ENCODE measurements at regions not wholly inside any gene's neighbourhood (a gene's known extent, or its start where the extent isn't known, plus 50 kb on each side); places are given as distances from the start of the nearest gene placed in this dataset.
"Not testable (repeated sequence)": the region's sequence is repeated elsewhere in the genome, so short reads cannot be mapped to it uniquely, and the experiment has no call there.

DNA sequence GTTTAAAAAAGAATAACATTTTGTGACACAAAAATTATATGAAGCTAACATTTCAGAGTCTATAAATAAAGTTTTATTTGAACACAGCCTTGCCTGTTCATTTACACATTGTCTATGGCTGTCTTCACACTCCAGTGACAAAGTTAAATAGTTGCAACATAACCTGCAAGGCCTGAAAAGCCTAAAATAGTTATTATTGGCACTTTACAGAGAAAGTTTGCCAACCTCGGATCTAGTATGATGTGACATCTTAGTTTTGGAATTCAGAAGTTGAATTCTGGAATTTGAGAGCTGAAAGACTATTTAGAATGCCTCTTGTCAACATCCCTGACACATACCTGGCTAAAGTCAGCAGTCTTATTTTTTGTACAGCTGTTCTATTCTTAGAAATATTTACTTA lies 68.3 kb downstream of the DYRK2 start:
- no peak for DNase-seq

DNA sequence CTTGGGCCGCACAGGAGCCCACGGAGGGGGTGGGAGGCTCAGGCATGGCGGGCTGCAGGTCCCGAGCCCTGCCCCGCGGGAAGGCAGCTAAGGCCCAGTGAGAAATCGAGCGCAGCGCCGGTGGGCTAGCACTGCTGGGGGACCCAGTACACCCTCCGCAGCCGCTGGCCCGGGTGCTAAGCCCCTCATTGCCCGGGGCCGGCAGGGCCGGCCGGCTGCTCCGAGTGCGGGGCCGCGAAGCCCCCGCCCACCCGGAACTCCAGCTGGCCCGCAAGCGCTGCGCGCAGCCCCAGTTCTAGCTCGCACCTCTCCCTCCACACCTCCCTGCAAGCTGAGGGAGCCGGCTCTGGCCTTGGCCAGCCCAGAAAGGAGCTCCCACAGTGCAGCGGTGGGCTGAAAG lies 70.8 kb downstream of the DYRK2 start:
- DNase-seq, result not testable (repeated sequence)

DNA sequence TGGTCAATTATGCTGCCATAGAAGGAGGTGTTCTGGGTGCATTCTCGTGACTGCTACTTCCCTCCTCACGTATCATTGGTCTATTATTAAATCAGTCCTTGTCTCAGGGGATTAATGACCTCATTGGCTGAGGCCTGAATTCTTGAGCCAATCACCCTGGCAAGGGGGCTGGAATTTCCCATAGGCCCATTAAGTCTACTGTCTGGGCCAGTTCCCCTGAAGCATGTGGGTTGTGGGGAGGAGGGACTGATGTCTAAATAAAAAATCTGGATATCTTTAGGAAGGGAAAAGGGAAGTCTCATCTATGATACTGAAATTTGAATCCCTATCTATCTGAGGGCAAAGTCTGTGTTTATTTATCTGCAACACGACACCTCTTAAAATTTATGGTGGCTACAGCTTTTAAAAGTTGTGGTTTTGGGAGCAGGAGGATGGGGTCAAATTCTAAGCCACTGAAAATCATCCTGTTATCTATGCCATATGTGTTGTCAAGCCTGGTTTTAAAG lies 71.9 kb downstream of the DYRK2 start:
- DNase-seq, result no peak

DNA sequence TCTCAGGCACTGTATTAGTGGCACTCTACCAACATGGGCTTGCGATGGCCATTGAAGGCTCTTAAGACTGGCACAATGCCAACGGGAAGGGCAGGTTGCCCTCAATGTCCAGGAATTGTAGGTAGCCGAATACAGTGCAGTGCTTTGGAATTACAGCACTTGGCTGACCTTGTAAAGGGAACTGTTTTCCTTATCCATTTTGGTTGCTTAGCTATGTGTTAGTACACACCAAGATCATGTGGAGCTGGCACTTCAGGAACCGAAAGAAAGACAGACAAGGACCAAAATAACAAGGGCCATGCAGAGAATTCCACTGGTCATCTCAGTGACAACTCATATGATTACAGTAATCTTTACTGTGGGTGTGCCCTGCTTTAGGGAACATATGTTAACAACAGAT lies 72.7 kb downstream of the DYRK2 start:
- no peak for DNase-seq

DNA sequence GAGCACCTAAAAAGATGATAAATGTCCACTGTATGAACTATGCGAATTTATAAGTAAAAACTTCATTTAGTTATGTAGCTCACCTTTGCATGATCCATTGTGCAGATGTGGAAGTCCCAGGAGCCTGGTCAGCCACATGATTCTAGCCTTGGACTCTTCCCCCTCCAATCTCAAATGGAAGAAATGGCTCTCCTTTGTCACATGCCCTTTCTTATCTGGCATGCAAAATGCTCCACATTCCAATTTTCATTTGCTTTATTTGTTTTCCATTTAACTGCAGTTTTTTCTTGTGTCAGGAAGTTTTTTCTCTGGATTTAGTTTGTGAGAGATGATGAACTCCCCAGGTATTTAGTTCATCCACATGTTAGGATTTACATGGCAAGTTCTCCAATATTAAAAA lies 73.8 kb downstream of the DYRK2 start:
- DNase-seq, result no peak

- no peak for DNase-seq
Measured at GRCh38 chr12:67726868-67727267, 78.3 kb downstream of the DYRK2 start.

DNA sequence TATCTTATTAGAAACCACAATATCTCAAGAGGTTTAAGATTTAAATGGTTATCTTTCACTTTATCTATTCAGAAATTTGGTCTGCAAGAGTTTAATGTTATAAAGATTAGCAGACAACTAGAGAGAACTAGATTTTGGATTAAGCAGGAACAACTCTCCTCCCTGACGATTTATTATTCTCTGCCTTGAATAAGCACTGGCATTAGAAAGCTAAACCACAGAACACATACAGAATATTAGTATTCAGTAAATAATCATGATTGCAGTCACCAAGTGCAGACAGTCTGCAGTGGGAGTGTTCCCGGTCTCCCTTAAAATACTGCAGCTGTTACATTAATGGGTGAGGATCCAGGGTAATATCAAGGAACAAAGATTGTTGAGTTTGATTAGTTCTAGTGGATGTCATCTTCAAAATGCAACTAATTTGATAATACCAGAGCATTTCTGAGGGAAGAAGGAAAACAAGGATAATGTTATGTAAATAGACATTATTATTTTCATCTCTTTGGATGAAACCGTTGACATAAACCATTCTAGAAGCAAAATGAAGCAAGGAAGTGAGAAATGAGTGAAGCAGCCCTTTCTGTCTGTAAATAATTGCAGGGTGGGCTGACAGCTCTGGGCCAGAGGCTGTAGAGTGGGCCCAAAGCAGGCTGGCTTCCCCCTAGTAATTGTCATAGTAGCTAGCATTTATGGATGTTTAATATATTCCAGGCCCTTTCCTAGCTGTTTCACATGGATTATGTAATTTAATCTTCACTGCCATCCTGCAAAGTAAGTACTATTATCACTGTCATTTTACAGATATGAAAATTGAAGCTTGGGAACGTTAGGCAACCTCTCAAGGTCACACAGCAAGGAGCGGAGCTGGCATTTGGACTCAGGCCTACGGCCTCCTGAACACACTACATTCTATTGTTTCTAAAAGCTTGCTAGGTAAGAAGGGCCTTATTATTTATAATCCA lies 79.4 kb downstream of the DYRK2 start:
- no peak for DNase-seq

GRCh38 chr12:67732857-67733256 lies 84.3 kb downstream of the DYRK2 start:
- no peak for DNase-seq

DNA sequence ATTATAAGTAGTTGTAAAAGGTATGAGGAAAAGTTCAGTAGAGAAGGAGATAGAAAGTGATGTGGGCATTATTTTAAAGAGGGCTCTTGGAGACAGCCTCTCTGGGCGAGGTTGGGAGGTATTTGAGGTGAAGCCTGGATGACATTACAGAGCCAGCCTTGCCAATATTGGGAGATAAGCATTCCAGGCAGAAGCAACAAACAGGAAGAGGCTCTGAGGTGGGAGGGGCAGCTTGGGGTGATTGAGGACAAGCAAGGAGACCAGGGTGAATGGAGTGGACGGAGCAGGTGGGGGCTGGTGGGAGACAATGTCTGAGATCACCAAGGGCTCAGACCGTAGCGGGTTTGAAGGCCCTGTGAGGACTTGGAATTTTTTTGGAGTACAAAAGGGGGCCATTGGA lies 87.3 kb downstream of the DYRK2 start:
- no peak for DNase-seq

DNA sequence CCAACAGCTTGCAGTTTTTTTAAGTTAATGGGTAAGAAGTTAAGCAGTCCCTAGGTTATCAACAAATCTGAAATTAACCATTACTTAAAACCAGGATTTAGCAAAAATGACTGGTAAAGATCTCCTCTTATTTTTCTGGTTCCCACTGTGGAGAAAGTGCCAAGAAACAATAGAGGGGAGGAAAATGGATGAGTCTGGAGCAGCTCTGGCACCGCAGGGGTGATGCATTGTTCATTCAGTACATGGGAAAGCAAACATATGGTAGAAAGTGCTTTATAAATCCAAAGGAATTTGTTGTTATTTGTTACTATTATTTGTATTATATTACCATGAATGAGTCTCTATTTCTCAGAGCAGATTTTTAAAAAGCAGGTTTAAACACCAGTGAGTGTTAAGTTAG lies 92.2 kb downstream of the DYRK2 start:
- no peak for DNase-seq

GRCh38 chr12:67741270-67741669 lies 92.7 kb downstream of the DYRK2 start:
- no peak for DNase-seq

DNA sequence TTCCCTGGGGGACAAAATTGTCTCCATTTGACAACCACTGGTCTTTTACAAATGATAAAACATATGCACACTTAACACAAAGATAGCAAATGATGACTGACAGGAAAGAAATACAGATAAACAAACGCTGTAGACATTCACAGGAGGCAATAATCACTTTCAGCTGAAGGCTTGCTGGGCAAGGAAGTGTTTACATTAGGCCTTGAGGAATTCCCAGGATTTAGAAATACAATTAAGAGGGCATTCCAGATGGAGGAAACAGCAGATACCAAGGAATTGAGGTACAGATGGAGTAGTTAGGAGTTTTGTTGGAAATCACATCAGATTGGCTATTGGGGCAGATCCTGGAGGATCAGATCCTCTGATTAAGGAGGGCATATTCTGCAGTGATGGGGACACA lies 93.9 kb downstream of the DYRK2 start:
- DNase-seq, result no peak

- no peak for DNase-seq
Measured at GRCh38 chr12:67747869-67748742, 99.6 kb downstream of the DYRK2 start.

DNA sequence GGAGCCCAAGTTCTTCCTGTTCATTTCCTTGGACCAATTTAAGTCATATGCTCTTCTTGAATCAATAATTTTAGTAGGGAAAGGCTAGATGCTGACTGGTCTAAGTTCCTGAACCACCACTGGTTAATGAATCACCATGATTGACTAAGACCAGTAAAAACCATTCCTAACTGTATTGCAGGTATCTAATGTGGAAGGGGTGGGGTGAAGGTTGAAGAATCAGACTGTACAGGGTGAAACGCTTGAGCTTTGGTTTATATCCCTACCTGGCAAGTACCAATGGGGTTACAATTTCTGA lies 100.1 kb downstream of the DYRK2 start:
- DNase-seq, result no peak

GRCh38 chr12:67750513-67751183 lies 102.1 kb downstream of the DYRK2 start:
- DNase-seq, result no peak

DNA sequence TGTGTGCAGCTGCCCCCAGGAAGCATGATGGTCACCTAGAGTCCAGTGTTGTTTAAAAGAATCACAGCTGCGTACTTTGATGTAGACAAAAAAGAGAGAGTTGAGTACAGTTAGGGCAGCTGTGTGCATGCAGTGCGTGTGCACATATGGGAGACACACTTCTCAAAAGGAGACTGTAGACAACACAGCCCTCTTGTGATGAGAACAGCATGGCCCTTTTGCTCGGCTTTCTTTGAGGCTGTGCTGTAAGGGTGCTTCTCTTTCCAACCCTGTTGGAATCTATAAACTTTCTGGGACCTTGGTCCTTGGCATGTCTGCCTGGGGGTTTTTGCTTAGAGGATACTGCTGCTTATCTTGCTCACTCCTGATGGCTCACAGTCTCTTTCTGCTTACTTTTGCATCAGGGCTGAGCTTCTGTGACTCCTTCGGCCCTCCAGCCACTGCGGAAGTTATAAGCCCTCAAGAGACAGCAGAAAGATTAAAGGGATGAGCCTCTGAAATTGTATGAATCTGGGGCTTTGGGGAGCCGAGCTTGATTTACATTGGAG lies 102.9 kb downstream of the DYRK2 start:
- DNase-seq, result no peak

DNA sequence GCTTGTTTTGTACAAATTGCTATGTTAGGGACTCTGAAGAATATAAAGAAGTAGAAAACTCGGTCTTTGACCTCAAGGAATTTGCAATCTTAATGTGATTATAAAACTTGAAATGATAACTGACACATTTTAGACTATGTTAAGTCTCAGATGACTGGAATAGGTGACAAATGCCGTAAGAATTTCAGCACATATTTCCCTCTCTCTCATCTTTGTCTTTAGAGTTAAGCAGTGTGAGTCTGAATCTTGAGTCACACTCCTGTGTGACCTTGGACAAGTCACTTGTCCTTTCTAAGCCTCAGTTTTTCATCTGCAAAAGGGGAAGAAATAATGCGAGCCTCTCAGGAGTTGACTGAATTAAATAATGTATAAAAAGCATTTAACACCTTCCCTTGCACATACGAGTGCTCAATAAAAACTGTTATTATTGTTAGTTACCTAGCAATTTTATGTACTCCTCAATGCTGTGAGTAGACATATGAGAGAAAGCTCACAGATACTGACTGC lies 103.7 kb downstream of the DYRK2 start:
- no peak for DNase-seq

DNA sequence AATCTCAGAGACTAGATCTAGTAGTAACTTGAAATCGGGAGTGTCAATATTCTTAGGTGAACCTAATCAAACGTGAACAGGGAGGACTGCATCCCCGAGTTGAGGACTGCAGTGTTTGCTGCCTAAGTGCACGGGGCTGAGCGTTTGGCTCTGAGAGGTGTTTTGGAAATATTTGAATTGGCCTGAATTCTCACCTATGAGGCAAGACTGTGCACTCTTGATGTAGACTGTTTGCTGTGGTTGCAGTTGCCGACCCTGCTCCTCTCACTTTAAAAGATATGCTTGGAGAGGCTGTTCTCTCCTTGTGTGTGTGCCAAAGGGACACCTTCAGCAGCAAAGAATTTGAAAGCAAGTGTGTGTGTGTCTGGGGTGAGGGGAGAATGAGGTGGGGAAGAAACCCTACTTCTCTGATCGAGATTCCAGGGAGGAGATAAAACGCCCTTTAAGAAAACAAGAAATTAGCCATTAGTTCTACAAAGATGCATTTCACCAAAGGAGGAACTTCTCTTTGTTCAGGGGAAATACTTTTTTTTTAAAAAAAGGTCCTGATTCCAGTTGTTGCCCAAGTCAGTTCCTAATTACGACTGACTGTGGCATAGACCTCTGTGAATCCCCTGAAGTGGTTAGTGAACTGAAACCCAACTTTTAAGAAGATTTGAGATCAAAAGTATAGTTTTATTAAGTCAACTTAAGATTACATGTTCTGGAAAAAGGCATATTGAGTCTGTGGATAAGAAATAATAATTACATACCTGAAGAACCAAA lies 106.6 kb downstream of the DYRK2 start:
- no peak for DNase-seq

GRCh38 chr12:67757651-67758050 lies 109.1 kb downstream of the DYRK2 start:
- DNase-seq, result no peak

DNA sequence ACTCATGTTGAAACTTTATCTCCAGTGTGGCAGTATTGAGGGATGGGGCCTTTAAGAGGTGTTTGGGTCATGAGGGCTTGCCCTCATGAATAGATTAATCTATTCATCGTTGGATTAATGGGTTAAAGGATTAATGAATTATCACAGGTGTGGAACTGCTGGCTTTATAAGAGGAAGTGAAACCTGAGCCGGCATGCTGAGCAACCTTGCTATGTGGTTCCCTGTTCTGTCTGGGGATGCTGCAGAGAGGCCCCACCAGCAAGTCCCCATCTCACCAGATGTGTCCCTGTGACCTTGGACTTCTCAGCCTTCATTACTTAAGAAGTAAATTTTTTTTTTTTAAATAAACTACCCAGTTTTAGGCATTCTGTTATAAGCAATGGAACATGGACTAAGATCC lies 109.6 kb downstream of the DYRK2 start:
- DNase-seq, result no peak

DNA sequence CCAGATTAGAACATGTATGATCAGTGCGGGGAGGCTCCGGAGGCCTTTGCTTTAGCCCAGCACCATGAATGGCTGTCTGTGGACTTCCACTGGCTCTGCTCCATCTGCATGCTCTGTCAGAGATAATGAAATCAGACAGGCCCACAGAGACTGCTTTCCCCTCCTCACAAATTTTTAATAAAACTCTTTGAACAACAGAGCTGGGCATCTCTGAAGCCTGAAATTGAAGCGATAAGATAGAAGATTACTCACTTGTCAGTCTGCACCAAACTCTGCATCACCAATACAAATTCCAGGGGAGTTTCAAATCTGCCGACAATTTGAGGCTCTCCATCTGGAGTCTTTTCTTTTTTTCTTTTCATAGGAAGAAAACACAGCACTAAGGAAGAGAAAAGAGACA lies 110.0 kb downstream of the DYRK2 start:
- DNase-seq, result no peak

GRCh38 chr12:67759829-67760228 lies 111.3 kb downstream of the DYRK2 start:
- peak; percentile 45 for DNase-seq
